ENCODE measurements at regions not wholly inside any gene's neighbourhood (a gene's known extent, or its start where the extent isn't known, plus 50 kb on each side); places are given as distances from the start of the nearest gene placed in this dataset.

- WGBS, result 58% methylated on average over 3 of the region's 3 CpGs
- no peaks in the 10 kb centered on the region for H3K36me3 ChIP-seq (ENCODE audit: control insufficient read depth in 4 of 4, insufficient read depth in 3 of 4, low read depth in 1 of 4, low read length in 3 of 4)
- H3K9ac ChIP-seq (ENCODE audit: low read depth in 1 of 2, low read length in 2 of 2), result no peak overlapping the region
- H3K27me3 ChIP-seq (ENCODE audit: control insufficient read depth in 4 of 4, insufficient read depth in 4 of 4, low read length in 3 of 4), result no peaks in the 10 kb centered on the region
- H3K4me1 ChIP-seq (ENCODE audit: control insufficient read depth in 4 of 4, insufficient read depth in 4 of 4, low read length in 3 of 4), result no peaks in the 10 kb centered on the region
- no peak overlapping the region for H3K27ac ChIP-seq (ENCODE audit: low read depth in 1 of 2, low read length in 2 of 2)
- TF ChIP-seq EGR1 (IDR thresholded peaks at IDR 0.05; ENCODE audit: low read depth in 2 of 2), result no peak
- TF ChIP-seq TAF1 (conservative IDR thresholded peaks at IDR 0.05), result no peak
- no peak for TF ChIP-seq YY1 (IDR thresholded peaks at IDR 0.05)
- TF ChIP-seq RXRA (IDR thresholded peaks at IDR 0.05), result no peak
- TF ChIP-seq NR2F2 (IDR thresholded peaks at IDR 0.05), result no peak
- no peak for TF ChIP-seq RAD21 (IDR thresholded peaks at IDR 0.05)
- TF ChIP-seq HNF4A (conservative IDR thresholded peaks at IDR 0.05), result no peak
- TF ChIP-seq, protein P1, sequence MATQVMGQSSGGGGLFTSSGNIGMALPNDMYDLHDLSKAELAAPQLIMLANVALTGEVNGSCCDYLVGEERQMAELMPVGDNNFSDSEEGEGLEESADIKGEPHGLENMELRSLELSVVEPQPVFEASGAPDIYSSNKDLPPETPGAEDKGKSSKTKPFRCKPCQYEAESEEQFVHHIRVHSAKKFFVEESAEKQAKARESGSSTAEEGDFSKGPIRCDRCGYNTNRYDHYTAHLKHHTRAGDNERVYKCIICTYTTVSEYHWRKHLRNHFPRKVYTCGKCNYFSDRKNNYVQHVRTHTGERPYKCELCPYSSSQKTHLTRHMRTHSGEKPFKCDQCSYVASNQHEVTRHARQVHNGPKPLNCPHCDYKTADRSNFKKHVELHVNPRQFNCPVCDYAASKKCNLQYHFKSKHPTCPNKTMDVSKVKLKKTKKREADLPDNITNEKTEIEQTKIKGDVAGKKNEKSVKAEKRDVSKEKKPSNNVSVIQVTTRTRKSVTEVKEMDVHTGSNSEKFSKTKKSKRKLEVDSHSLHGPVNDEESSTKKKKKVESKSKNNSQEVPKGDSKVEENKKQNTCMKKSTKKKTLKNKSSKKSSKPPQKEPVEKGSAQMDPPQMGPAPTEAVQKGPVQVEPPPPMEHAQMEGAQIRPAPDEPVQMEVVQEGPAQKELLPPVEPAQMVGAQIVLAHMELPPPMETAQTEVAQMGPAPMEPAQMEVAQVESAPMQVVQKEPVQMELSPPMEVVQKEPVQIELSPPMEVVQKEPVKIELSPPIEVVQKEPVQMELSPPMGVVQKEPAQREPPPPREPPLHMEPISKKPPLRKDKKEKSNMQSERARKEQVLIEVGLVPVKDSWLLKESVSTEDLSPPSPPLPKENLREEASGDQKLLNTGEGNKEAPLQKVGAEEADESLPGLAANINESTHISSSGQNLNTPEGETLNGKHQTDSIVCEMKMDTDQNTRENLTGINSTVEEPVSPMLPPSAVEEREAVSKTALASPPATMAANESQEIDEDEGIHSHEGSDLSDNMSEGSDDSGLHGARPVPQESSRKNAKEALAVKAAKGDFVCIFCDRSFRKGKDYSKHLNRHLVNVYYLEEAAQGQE (IDR thresholded peaks at IDR 0.05), result no peak
- no peak for DNase-seq (ENCODE audit: low spot score)
- H3K4me3 ChIP-seq (ENCODE audit: low read depth in 1 of 3, low read length in 3 of 3), result no peak overlapping the region
- no peaks in the 10 kb centered on the region for H3K9me3 ChIP-seq (ENCODE audit: control insufficient read depth in 4 of 4, low read length in 3 of 4)
Observed at GRCh38 chr2:100650151-100650550, 87.4 kb downstream of the PDCL3 start.

DNA sequence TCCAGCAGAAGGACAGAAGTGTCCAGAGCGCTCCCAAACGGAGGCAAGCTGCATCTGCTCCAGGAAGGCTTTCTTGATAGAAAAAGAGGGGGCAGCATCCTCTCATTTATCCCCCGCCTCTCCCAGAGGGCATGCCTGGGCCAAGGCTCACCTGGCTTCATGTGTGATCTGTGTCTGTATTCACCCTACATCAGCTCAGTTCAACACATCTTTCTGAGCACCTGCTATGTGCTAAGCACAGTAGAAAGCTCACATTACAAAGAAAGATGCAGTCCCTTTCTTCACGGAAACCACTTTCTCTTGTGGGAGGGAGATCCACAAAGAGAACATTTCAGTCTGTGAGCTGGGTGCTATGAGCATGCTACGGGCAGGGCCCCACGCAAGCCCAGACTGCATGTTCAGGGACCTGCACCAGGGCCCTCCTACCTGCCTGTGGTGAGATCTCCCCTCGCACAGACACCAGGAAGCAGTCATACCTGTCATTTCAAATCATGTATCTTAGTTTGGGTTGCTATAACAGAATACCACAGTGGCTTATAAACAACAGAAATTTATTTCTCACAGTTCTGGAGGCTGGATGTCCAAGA, 90.7 kb downstream of the PDCL3 start:
- TF ChIP-seq RAD21 (IDR thresholded peaks at IDR 0.05), result no peak

DNA sequence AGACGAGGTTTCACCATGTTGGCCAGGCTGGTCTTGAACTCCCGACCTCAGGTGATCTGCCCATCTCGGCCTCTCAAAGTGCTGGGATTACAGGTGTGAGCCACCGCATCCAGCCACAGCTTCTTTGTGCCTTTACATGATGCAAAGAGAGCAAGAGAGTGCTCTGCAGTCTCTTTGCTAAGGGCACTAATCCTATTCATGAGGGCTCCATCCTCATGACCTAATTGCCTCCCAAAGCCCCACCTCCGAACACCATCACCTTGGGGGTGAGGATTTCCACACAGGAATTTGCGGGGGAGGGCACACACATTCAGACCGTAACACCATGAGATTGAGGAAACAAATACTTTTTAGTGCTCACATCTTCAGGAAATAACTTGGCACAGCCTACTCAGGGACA, 91.8 kb downstream of the PDCL3 start:
- Histone ChIP-seq H3K36me3 (ENCODE audit: control insufficient read depth in 4 of 4, insufficient read depth in 3 of 4, low read depth in 1 of 4, low read length in 3 of 4) (no peaks in the 10 kb centered on the region), H3K27ac (ENCODE audit: low read depth in 1 of 2, low read length in 2 of 2) (no peak overlapping the region), H3K4me1 (ENCODE audit: control insufficient read depth in 4 of 4, insufficient read depth in 4 of 4, low read length in 3 of 4) (no peaks in the 10 kb centered on the region), H3K4me3 (ENCODE audit: low read depth in 1 of 3, low read length in 3 of 3) (no peak overlapping the region), H3K9me3 (ENCODE audit: control insufficient read depth in 4 of 4, low read length in 3 of 4) (no peaks in the 10 kb centered on the region), H3K27me3 (ENCODE audit: control insufficient read depth in 4 of 4, insufficient read depth in 4 of 4, low read length in 3 of 4) (no peaks in the 10 kb centered on the region), H3K9ac (ENCODE audit: low read depth in 1 of 2, low read length in 2 of 2) (no peak overlapping the region)
- 87% methylated on average over 7 of the region's 7 CpGs for whole genome bisulfite sequencing
- no peak for DNase-seq (ENCODE audit: low spot score)
- no peak for TF ChIP-seq EGR1 (IDR thresholded peaks at IDR 0.05; ENCODE audit: low read depth in 2 of 2)
- TF ChIP-seq FOXA2 (IDR thresholded peaks at IDR 0.05), result no peak
- TF ChIP-seq TAF1 (conservative IDR thresholded peaks at IDR 0.05), result no peak
- TF ChIP-seq CTCF (IDR thresholded peaks at IDR 0.05; ENCODE audit: low read depth, low read length, missing input control), result no peak
- no peak for TF ChIP-seq HNF4A (conservative IDR thresholded peaks at IDR 0.05)

More for the DNA sequence above, 90.7 kb downstream of the PDCL3 start:
- no peak overlapping the region for H3K27ac ChIP-seq (ENCODE audit: low read depth in 1 of 2, low read length in 2 of 2)
- no peaks in the 10 kb centered on the region for H3K9me3 ChIP-seq (ENCODE audit: control insufficient read depth in 4 of 4, low read length in 3 of 4)
- no peak overlapping the region for H3K9ac ChIP-seq (ENCODE audit: low read depth in 1 of 2, low read length in 2 of 2)
- 84% methylated on average over 7 of the region's 7 CpGs for WGBS
- no peak for DNase-seq (ENCODE audit: low spot score)
- H3K27me3 ChIP-seq (ENCODE audit: control insufficient read depth in 4 of 4, insufficient read depth in 4 of 4, low read length in 3 of 4), result no peaks in the 10 kb centered on the region
- no peaks in the 10 kb centered on the region for H3K4me1 ChIP-seq (ENCODE audit: control insufficient read depth in 4 of 4, insufficient read depth in 4 of 4, low read length in 3 of 4)
- no peaks in the 10 kb centered on the region for H3K36me3 ChIP-seq (ENCODE audit: control insufficient read depth in 4 of 4, insufficient read depth in 3 of 4, low read depth in 1 of 4, low read length in 3 of 4)
- H3K4me3 ChIP-seq (ENCODE audit: low read depth in 1 of 3, low read length in 3 of 3), result no peak overlapping the region
